HCT116 (cell line): ENCODE measurements at regions not wholly inside any gene's neighbourhood (a gene's known extent, or its start where the extent isn't known, plus 50 kb on each side); places are given as distances from the start of the nearest gene placed in this dataset.

Experiments
- ATAC-seq: fragments of 200-7000 bp; cut with Tn5 transposase; 2 replicates; pipeline ENCODE4 v1.9.1; 2020; ENCODE audit warnings: mild to moderate bottlenecking, moderate library complexity
- BruUV-seq: library from RNA; stranded (reverse); fragments of 400-500 nt; replicated peaks from 2 replicates; lab custom pipeline; 2021; lab: Mats Ljungman, UMichigan
- CTCF ChIA-PET: fragments of 300-600 bp; sonication (Branson Sonifier 250); formaldehyde crosslinking; loops from one replicate; lab custom pipeline; 2021; ENCODE audit warnings: antibody characterized with exemption; lab: Charles Lee
- POLR2A ChIA-PET: fragments of 300-600, 350-600 bp; sonication (Branson Sonifier 250); formaldehyde crosslinking; loops from one replicate; lab custom pipeline; 2021; ENCODE audit warnings: antibody characterized with exemption; lab: Charles Lee
- RAD21 ChIA-PET, 2 experiments: fragments of 300-600 bp; sonication (Branson Sonifier 250); formaldehyde crosslinking; loops; one replicate each; lab custom pipeline; 2023; ENCODE audit warnings: low total read pairs in 2 of 2; ENCODE audit not compliant: uncharacterized antibody in 2 of 2, unreplicated experiment in 2 of 2, low non-redundant PET in 1 of 2; lab: Charles Lee
- DNase-seq: peaks from one replicate; pipeline ENCODE4 v3.0.0-alpha.2; 2010; ENCODE audit warnings: low read depth, low spot score
- H2AFZ ChIP-seq: fragments of 200-600 bp; shearing (Covaris generic), sonication (generic); 2 replicates; pipeline ENCODE4 v1.6.1; 2017; ENCODE audit warnings: low read depth, mixed run types, mixed read lengths, antibody characterized with exemption, low read length; ENCODE audit not compliant: poor library complexity, severe bottlenecking
- H3K27ac ChIP-seq: 2 replicates; pipeline ENCODE4 v1.5.1; 2012; ENCODE audit warnings: low read depth, low read length
- H3K27me3 ChIP-seq: fragments of 200-600 bp; sonication (generic); 2 replicates; pipeline ENCODE4 v1.6.1; 2016; ENCODE audit warnings: mixed run types, low read length, mixed read lengths; ENCODE audit not compliant: insufficient read depth
- H3K36me3 ChIP-seq, 2 experiments: fragments of 200-500 bp in 1 of 2; fragments of 200-600 bp in 1 of 2; sonication (Bioruptor generic) in 1 of 2; sonication (generic) in 1 of 2; 2 replicates each; pipeline versions ENCODE4 v1.5.1 to v1.6.1; 2014 to 2016; ENCODE audit warnings: low read length in 2 of 2, inconsistent platforms in 1 of 2, mixed read lengths in 1 of 2, mixed run types in 1 of 2; ENCODE audit not compliant: insufficient read depth in 2 of 2, control insufficient read depth in 1 of 2
- H3K4me1 ChIP-seq, 2 experiments: fragments of 200-600 bp in 1 of 2; sonication (generic) in 1 of 2; 2 replicates each; pipeline versions ENCODE4 v1.5.1 to v1.6.1; 2012 to 2017; ENCODE audit warnings: low read length in 2 of 2, inconsistent platforms in 1 of 2, mild to moderate bottlenecking in 1 of 2, mixed read lengths in 1 of 2, mixed run types in 1 of 2, moderate library complexity in 1 of 2; ENCODE audit not compliant: insufficient read depth in 2 of 2, control insufficient read depth in 1 of 2
- H3K4me2 ChIP-seq: fragments of 200-600 bp; sonication (generic); 2 replicates; pipeline ENCODE4 v1.6.1; 2017; ENCODE audit warnings: mixed run types, low read length, mixed read lengths
- H3K4me3 ChIP-seq, 2 experiments: fragments of 200-600 bp in 1 of 2; sonication (generic) in 1 of 2; replicated peaks in 1 of 2; 2 replicates each; pipeline ENCODE4 v1.5.1; 2011 to 2016; ENCODE audit warnings: low read length in 2 of 2, control low read depth in 1 of 2, low read depth in 1 of 2, mild to moderate bottlenecking in 1 of 2, mixed read lengths in 1 of 2, mixed run types in 1 of 2
- H3K79me2 ChIP-seq: fragments of 200-600 bp; sonication (generic); 2 replicates; pipeline ENCODE4 v1.6.1; 2017; ENCODE audit warnings: mild to moderate bottlenecking, mixed run types, low read length, moderate library complexity, mixed read lengths; ENCODE audit not compliant: insufficient read depth
- H3K9ac ChIP-seq: fragments of 200-600 bp; sonication (generic); 2 replicates; pipeline ENCODE4 v1.6.1; 2016; ENCODE audit warnings: low read length, mixed read lengths
- H3K9me2 ChIP-seq: fragments of 200-600 bp; sonication (generic), shearing (Covaris generic); 2 replicates; pipeline ENCODE4 v1.6.1; 2017; ENCODE audit warnings: mixed run types, mild to moderate bottlenecking, moderate library complexity; ENCODE audit not compliant: insufficient read depth
- H3K9me3 ChIP-seq, 2 experiments: fragments of 200-500 bp in 1 of 2; fragments of 200-600 bp in 1 of 2; sonication (Bioruptor generic) in 1 of 2; sonication (generic) in 1 of 2; 2 replicates each; pipeline ENCODE4 v1.6.1; 2014 to 2017; ENCODE audit warnings: low read length in 2 of 2, mixed read lengths in 2 of 2, inconsistent platforms in 1 of 2, low read depth in 1 of 2, mild to moderate bottlenecking in 1 of 2, mixed run types in 1 of 2, moderate library complexity in 1 of 2; ENCODE audit not compliant: control insufficient read depth in 1 of 2, insufficient read depth in 1 of 2
- H4K20me1 ChIP-seq: fragments of 200-600 bp; sonication (generic), shearing (Covaris generic); 2 replicates; pipeline ENCODE4 v1.6.1; 2017; ENCODE audit warnings: mixed run types, mild to moderate bottlenecking, moderate library complexity; ENCODE audit not compliant: insufficient read depth
- ATF3 ChIP-seq: IDR thresholded peaks from 2 replicates; pipeline ENCODE4 v1.6.1; 2012
- CBX3 ChIP-seq: IDR thresholded peaks from 2 replicates; pipeline ENCODE4 v1.6.1; 2012; ENCODE audit warnings: low read depth
- EGR1 ChIP-seq: IDR thresholded peaks from 2 replicates; pipeline ENCODE4 v1.6.1; 2012; ENCODE audit warnings: low read depth
- MAX ChIP-seq: IDR thresholded peaks from 2 replicates; pipeline ENCODE4 v1.6.1; 2012
- POLR2AphosphoS5 ChIP-seq: IDR thresholded peaks from 2 replicates; pipeline ENCODE4 v1.6.1; 2011; ENCODE audit warnings: mild to moderate bottlenecking, low read depth, low read length, moderate library complexity
- REST ChIP-seq: IDR thresholded peaks from 2 replicates; pipeline ENCODE4 v1.6.1; 2012; ENCODE audit warnings: low read depth
- YY1 ChIP-seq: IDR thresholded peaks from 2 replicates; pipeline ENCODE4 v1.6.1; 2011; ENCODE audit warnings: low read length, low read depth, moderate library complexity, mild to moderate bottlenecking; ENCODE audit not compliant: insufficient replicate concordance; ENCODE audit errors: extremely low read depth
- ZBTB33 ChIP-seq: IDR thresholded peaks from 2 replicates; pipeline ENCODE4 v1.6.1; 2011; ENCODE audit warnings: mild to moderate bottlenecking, low read length, moderate library complexity; ENCODE audit not compliant: insufficient replicate concordance; ENCODE audit errors: extremely low read depth
- ZFX ChIP-seq: fragments of 450-650 bp; IDR thresholded peaks from 2 replicates; pipeline ENCODE4 v1.6.1; 2017
- intact Hi-C: fragments of 100-400 bp; cut with micrococcal nuclease; formaldehyde crosslinking; loops from 2 replicates; pipeline ENCODE4 v1.10.0; 2022

- H3K4me3 ChIP-seq: no peak overlapping the region
- H3K27ac ChIP-seq: no peak overlapping the region
- no peak overlapping the region for H3K9ac ChIP-seq
- BruUV-seq: no TSS peak
- no peaks in the 10 kb centered on the region for H4K20me1 ChIP-seq
- no peaks in the 10 kb centered on the region for H3K9me2 ChIP-seq
- no peak overlapping the region for H2AFZ ChIP-seq
- no peaks in the 10 kb centered on the region for H3K27me3 ChIP-seq
- intact Hi-C loops: no loop called here
- ChIA-PET POLR2A (no interaction called here), RAD21 (no interaction called here)
- no peaks in the 10 kb centered on the region for H3K9me3 ChIP-seq
- DNase-seq: no peak
- H3K4me1 ChIP-seq: no peaks in the 10 kb centered on the region
- H3K79me2 ChIP-seq: no peaks in the 10 kb centered on the region
- TF ChIP-seq ATF3: no peak
- TF ChIP-seq MAX: no peak
- TF ChIP-seq, all 23 proteins: peak for 0
- no peak for ATAC-seq
- no peaks in the 10 kb centered on the region for H3K36me3 ChIP-seq
- no peak overlapping the region for H3K4me2 ChIP-seq
- CTCF ChIA-PET: no interaction called here
Measured at GRCh38 chr9:109894921-109895758, 115.1 kb downstream of the PALM2AKAP2 start.

GRCh38 chr9:109901201-109901600 is 121.2 kb downstream of the PALM2AKAP2 start:
- ChIA-PET CTCF (interaction anchor here (0.5 kb wide), 1 partner anchor 11 kb away, joined by 3 read pairs; no protein-coding TSS in a partner anchor), RAD21 (no interaction called here)
- intact Hi-C loops: no loop called here

More at GRCh38 chr9:109901201-109901600, 121.2 kb downstream of the PALM2AKAP2 start:
- Histone ChIP-seq H3K4me2 (no peak overlapping the region), H3K9ac (no peak overlapping the region), H3K4me1 (no peaks in the 10 kb centered on the region), H3K27me3 (no peaks in the 10 kb centered on the region), H3K36me3 (no peaks in the 10 kb centered on the region), H4K20me1 (no peaks in the 10 kb centered on the region), H3K4me3 (no peak overlapping the region), H3K79me2 (no peaks in the 10 kb centered on the region), H3K9me2 (no peaks in the 10 kb centered on the region), H3K27ac (no peak overlapping the region), H3K9me3 (no peaks in the 10 kb centered on the region), H2AFZ (no peak overlapping the region)
- POLR2A ChIA-PET: no interaction called here
- no peak for ATAC-seq
- BruUV-seq: no TSS peak
- TF ChIP-seq CBX3 (no peak), YY1 (no peak), ATF3 (no peak), ZFX (no peak), POLR2AphosphoS5 (no peak), REST (no peak), EGR1 (no peak), ZBTB33 (no peak)
- DNase-seq: no peak
